Heart left ventricle (tissue), 13 donors: ENCODE measurements at regions not wholly inside any gene's neighbourhood (a gene's known extent, or its start where the extent isn't known, plus 50 kb on each side); places are given as distances from the start of the nearest gene placed in this dataset.

Source experiments
- CTCF ChIP-seq, 12 donors: fragments of 200-600 bp; sonication (generic) in 4 of 12; IDR thresholded peaks; one replicate each; pipeline versions ENCODE4 v1.5.0 to v1.8.0; 2018 to 2022; ENCODE audit warnings: antibody characterized with exemption in 12 of 12, mild to moderate bottlenecking in 5 of 12
- POLR2A ChIP-seq, 2 donors: fragments of 450-650 bp; IDR thresholded peaks; one replicate each; pipeline ENCODE4 v1.6.1; 2017; ENCODE audit warnings: antibody characterized with exemption in 2 of 2, mild to moderate bottlenecking in 2 of 2, moderate library complexity in 2 of 2
- donor health status: ischemic (EF 13 %, LVEDD 7.1; RV severe dilation, severe dysfunction).
- donor health status: DM: no; HTN: yes; CAD: no.
- donor health status: DM: no; HTN: no; CAD: no.
- donor health status: ischemic (EF 25% LVEDD 6.9; RV normal size, moderate dysfunction).
- donor health status: ischemic (EF 25% LVEDD 5.7; RV mildly dilated, moderate dysfunction).
- donor health status: ischemic (EF 35%, LVEDD 5.7; RV mildly dilated, moderate dysfunction).
- donor health status: nonischemic (EF 11% LVEDD 7.7; RV severe dilation, severe dysfunction).
- donor health status: DM: yes; HTN: yes; CAD: no.
- donor health status: PGD.
- donor health status: ischemic (EF 29% LVEDD 5.4; RV normal size, mild dysfunction).
- donor health status: nonischemic (EF 23%, LVEDD 6.1; RV moderate dilation, normal function).

GRCh38 chr15:59843609-59844008 lies 154.5 kb upstream of the BNIP2 start:
- TF ChIP-seq POLR2A (IDR thresholded peaks at IDR 0.05) (no peak), CTCF (IDR thresholded peaks at IDR 0.05) (no peak)
